SU-DHL-6 (cell line): ENCODE measurements at regions not wholly inside any gene's neighbourhood (a gene's known extent, or its start where the extent isn't known, plus 50 kb on each side); places are given as distances from the start of the nearest gene placed in this dataset.
"Not testable (repeated sequence)": the region's sequence is repeated elsewhere in the genome, so short reads cannot be mapped to it uniquely, and the experiment has no call there.

Experiments
- H2AFZ ChIP-seq: fragments of 200-600 bp; sonication (generic); 2 replicates; pipeline ENCODE4 v1.6.1; 2014; ENCODE audit warnings: low read depth, mild to moderate bottlenecking, moderate library complexity, mixed read lengths, antibody characterized with exemption, low read length; ENCODE audit not compliant: severe bottlenecking
- H3F3A ChIP-seq: fragments of 200-600 bp; shearing (Covaris generic); 2 replicates; pipeline ENCODE4 v1.6.0; 2016; ENCODE audit warnings: antibody characterized with exemption, mild to moderate bottlenecking; ENCODE audit not compliant: insufficient read depth
- H3K27ac ChIP-seq: fragments of 200-600 bp; sonication (generic); 2 replicates; pipeline ENCODE4 v1.5.1; 2016; ENCODE audit warnings: low read depth, mild to moderate bottlenecking, low read length, moderate library complexity, mixed read lengths
- H3K27me3 ChIP-seq: fragments of 200-600 bp; sonication (generic), shearing (Covaris generic); 2 replicates; pipeline ENCODE4 v1.6.0; 2014; ENCODE audit warnings: mild to moderate bottlenecking, low read length
- H3K36me3 ChIP-seq: fragments of 200-600 bp; sonication (generic); 2 replicates; pipeline ENCODE4 v1.6.1; 2014; ENCODE audit warnings: mild to moderate bottlenecking, low read length, mixed read lengths
- H3K4me2 ChIP-seq: fragments of 300-600, 200-600 bp; shearing (Covaris generic), sonication (generic); 2 replicates; pipeline ENCODE4 v1.6.0; 2014; ENCODE audit warnings: low read length, low read depth, mild to moderate bottlenecking; ENCODE audit not compliant: poor library complexity, severe bottlenecking
- H3K4me3 ChIP-seq: fragments of 200-600 bp; sonication (generic); 2 replicates; pipeline ENCODE4 v1.5.1; 2014; ENCODE audit warnings: antibody characterized with exemption, low read length, mild to moderate bottlenecking, mixed read lengths; ENCODE audit not compliant: insufficient read depth, poor library complexity, severe bottlenecking
- H3K79me2 ChIP-seq: fragments of 200-600 bp; sonication (generic); 2 replicates; pipeline ENCODE4 v1.6.1; 2014; ENCODE audit warnings: mild to moderate bottlenecking, low read length, moderate library complexity; ENCODE audit not compliant: insufficient read depth
- H3K9ac ChIP-seq: fragments of 200-600 bp; sonication (generic); 2 replicates; pipeline ENCODE4 v1.7.0; 2014; ENCODE audit warnings: mild to moderate bottlenecking, low read length
- H3K9me2 ChIP-seq: fragments of 200-600 bp; sonication (generic); replicated peaks from 2 replicates; pipeline ENCODE4 v1.6.1; 2014; ENCODE audit warnings: low read length; ENCODE audit not compliant: insufficient read depth
- H3K9me3 ChIP-seq: fragments of 200-600 bp; sonication (generic); 2 replicates; pipeline ENCODE4 v1.6.1; 2014; ENCODE audit warnings: low read length, mixed read lengths; ENCODE audit not compliant: insufficient read depth
- H4K20me1 ChIP-seq: fragments of 200-600 bp; sonication (generic); 2 replicates; pipeline ENCODE4 v1.6.1; 2014; ENCODE audit warnings: low read depth, mild to moderate bottlenecking, antibody characterized with exemption, low read length, moderate library complexity, mixed read lengths
- EZH2phosphoT487 ChIP-seq: fragments of 200-600 bp; sonication (generic), shearing (Covaris generic); conservative IDR thresholded peaks from 2 replicates; pipeline ENCODE4 v1.6.1; 2018; ENCODE audit warnings: mild to moderate bottlenecking, antibody characterized with exemption, low read length, moderate library complexity, mixed read lengths
- TF ChIP-seq, protein P1 (sequence below): fragments of 200-600 bp; sonication (generic); IDR thresholded peaks from one replicate; pipeline ENCODE4 v1.5.1; 2017; ENCODE audit warnings: antibody characterized with exemption, mild to moderate bottlenecking, low read length, moderate library complexity; ENCODE audit not compliant: insufficient read depth, poor library complexity, severe bottlenecking

DNA sequence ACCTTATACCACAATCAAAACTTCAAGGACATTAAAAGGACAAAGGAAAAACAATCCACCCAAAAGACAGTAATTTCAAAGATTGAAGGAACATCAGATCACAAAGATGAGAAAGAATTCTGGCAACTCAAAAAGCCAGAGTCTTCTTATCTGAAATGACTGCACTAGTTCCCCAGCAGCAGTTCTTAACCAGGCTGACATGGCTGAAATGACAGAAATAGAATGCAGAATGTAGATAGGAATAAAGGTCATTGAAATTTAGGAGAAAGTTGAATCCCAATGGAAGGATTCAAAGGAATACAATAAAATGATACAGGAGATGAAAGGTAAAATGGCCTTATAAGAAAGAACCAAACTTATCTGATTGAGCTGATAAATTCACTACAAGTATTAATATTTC is 231.4 kb downstream of the CD109 start:
- Histone ChIP-seq H3K27ac (no peak overlapping the region), H3K9me2 (no peaks in the 10 kb centered on the region), H3K4me2 (no peak overlapping the region), H3K36me3 (no peaks in the 10 kb centered on the region), H3F3A (no peaks in the 10 kb centered on the region), H3K79me2 (no peaks in the 10 kb centered on the region), H3K9ac (no peak overlapping the region), H2AFZ (no peak overlapping the region), H3K9me3 (no peaks in the 10 kb centered on the region), H3K4me3 (no peak overlapping the region), H3K27me3 (no peaks in the 10 kb centered on the region), H4K20me1 (no peaks in the 10 kb centered on the region)
- no peak for TF ChIP-seq EZH2phosphoT487
- TF ChIP-seq, protein P1, sequence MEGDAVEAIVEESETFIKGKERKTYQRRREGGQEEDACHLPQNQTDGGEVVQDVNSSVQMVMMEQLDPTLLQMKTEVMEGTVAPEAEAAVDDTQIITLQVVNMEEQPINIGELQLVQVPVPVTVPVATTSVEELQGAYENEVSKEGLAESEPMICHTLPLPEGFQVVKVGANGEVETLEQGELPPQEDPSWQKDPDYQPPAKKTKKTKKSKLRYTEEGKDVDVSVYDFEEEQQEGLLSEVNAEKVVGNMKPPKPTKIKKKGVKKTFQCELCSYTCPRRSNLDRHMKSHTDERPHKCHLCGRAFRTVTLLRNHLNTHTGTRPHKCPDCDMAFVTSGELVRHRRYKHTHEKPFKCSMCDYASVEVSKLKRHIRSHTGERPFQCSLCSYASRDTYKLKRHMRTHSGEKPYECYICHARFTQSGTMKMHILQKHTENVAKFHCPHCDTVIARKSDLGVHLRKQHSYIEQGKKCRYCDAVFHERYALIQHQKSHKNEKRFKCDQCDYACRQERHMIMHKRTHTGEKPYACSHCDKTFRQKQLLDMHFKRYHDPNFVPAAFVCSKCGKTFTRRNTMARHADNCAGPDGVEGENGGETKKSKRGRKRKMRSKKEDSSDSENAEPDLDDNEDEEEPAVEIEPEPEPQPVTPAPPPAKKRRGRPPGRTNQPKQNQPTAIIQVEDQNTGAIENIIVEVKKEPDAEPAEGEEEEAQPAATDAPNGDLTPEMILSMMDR: no peak

DNA sequence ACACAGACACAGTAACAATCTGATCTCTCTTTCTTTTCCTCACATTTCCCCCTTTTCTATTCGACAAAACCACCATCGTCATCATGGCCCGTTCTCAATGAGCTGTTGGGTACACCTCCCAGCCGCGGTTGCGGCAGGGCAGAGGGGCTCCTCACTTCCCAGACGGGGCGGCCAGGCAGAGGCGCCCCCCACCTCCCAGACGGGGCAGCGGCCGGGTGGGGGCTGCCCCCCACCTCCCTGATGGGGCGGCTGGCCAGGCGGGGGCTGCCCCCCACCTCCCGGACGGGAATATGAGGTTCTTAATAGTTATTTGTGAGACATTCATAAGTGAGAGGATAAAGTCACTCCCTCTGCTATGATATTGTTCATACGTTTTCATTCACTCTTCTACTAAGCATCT is 229.7 kb downstream of the CD109 start:
- H3F3A ChIP-seq, H3K9ac ChIP-seq, H3K4me3 ChIP-seq, H3K4me2 ChIP-seq, H4K20me1 ChIP-seq, H2AFZ ChIP-seq, H3K9me3 ChIP-seq, H3K79me2 ChIP-seq, H3K27ac ChIP-seq, H3K36me3 ChIP-seq, H3K9me2 ChIP-seq, H3K27me3 ChIP-seq: not testable (repeated sequence)

DNA sequence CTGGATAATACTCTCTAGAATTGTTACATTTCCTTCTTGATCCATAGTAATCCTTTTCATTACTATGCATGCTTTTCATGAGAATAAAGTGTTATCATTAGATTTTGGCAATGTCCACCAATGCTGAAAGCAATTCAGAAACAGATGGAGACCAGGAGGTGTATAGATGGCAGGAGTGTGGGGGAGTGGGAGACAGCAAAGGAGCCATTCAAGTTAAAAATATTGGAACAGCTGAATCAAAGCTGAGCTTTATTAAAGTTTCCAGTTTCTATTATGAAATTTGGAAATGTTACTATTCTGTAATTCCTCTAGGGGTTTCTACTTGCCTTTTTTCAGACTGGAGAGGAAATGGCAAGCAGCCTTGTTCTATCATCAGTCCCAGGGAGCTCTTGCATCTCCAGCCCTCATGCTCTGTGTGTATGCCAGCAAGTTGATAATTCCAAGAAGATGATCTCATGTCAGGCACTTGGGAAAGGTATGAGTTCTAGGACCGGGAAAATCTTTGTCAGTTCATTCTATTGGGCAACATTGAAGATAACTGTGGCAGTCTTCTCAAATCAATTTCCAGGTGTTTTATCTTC is 228.0 kb downstream of the CD109 start:
- H3K4me3 ChIP-seq: no peak overlapping the region
- no peaks in the 10 kb centered on the region for H3K79me2 ChIP-seq
- H3K27ac ChIP-seq: no peak overlapping the region
- no peaks in the 10 kb centered on the region for H3K9me2 ChIP-seq
- TF ChIP-seq, protein P1: no peak
- TF ChIP-seq EZH2phosphoT487: no peak
- no peaks in the 10 kb centered on the region for H3K36me3 ChIP-seq
- H3K4me2 ChIP-seq: no peak overlapping the region
- no peaks in the 10 kb centered on the region for H3K9me3 ChIP-seq
- H4K20me1 ChIP-seq: no peaks in the 10 kb centered on the region
- H3F3A ChIP-seq: no peaks in the 10 kb centered on the region
- H2AFZ ChIP-seq: no peak overlapping the region
- no peaks in the 10 kb centered on the region for H3K27me3 ChIP-seq
- H3K9ac ChIP-seq: no peak overlapping the region

DNA sequence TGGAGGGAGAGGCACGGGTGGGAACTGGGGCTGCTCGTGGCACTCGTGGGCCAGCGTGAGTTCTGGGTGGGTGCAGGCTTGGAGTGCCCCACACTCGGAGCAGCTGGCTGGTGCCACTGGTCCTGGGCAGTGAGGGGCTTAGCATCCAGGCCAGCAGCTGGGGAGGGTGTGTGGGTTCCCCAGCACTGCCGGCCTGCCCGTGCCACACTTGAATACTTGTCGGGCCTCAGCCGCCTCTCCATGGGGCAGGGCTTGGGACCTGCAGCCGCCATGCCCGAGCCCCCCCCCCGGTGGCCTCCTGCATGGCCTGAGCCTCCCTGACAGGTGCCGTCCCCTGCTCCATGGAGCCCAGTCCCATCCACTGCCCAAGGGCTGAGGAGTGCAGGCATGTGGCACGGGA is 207.2 kb downstream of the CD109 start:
- H3K79me2 ChIP-seq: no peaks in the 10 kb centered on the region
- TF ChIP-seq, protein P1: no peak
- TF ChIP-seq EZH2phosphoT487: no peak
- H3K4me3 ChIP-seq: no peak overlapping the region
- no peaks in the 10 kb centered on the region for H3K27me3 ChIP-seq
- no peaks in the 10 kb centered on the region for H3K9me3 ChIP-seq
- no peaks in the 10 kb centered on the region for H4K20me1 ChIP-seq
- H3F3A ChIP-seq: no peaks in the 10 kb centered on the region
- H3K4me2 ChIP-seq: no peak overlapping the region
- H3K9me2 ChIP-seq: no peaks in the 10 kb centered on the region
- no peak overlapping the region for H2AFZ ChIP-seq
- no peak overlapping the region for H3K9ac ChIP-seq
- no peak overlapping the region for H3K27ac ChIP-seq
- H3K36me3 ChIP-seq: no peaks in the 10 kb centered on the region
